Pancreas (tissue), 10 donors: ENCODE measurements at regions not wholly inside any gene's neighbourhood (a gene's known extent, or its start where the extent isn't known, plus 50 kb on each side); places are given as distances from the start of the nearest gene placed in this dataset.

Experiments used
- ATAC-seq, 4 donors: fragments of 200-7000 bp; cut with Tn5 transposase; one replicate each; pipeline versions ENCODE4 v1.8.0 to v1.9.1; 2020; ENCODE audit warnings: mild to moderate bottlenecking in 4 of 4, moderate library complexity in 4 of 4
- DNase-seq, 6 donors: peaks; one replicate each; pipeline ENCODE4 v3.0.0-alpha.2; 2020
- FAIRE-seq: peaks from 2 replicates; lab custom pipeline; 2012; peaks lifted over from hg19 to GRCh38; lab: Jason Lieb, UNC
- H3K27ac ChIP-seq, 4 donors: fragments of 200-600 bp; sonication (generic); 1 replicate in 3 of 4; 2 replicates in 1 of 4; pipeline versions ENCODE4 v1.5.0 to v1.8.0; 2020
- H3K27me3 ChIP-seq, 4 donors: fragments of 200-600 bp; one replicate each; pipeline ENCODE4 v1.8.0; 2021
- H3K36me3 ChIP-seq, 3 donors: fragments of 200-600 bp; sonication (generic) in 1 of 3; one replicate each; pipeline versions ENCODE4 v1.5.0 to v1.8.0; 2020 to 2021
- H3K4me1 ChIP-seq, 3 donors: fragments of 200-600 bp; one replicate each; pipeline ENCODE4 v1.8.0; 2021
- H3K4me3 ChIP-seq, 4 donors: fragments of 200-600 bp; sonication (generic) in 2 of 4; one replicate each; pipeline versions ENCODE4 v1.5.0 to v1.8.0; 2020 to 2021
- H3K9me3 ChIP-seq, 4 donors: fragments of 200-600 bp; one replicate each; pipeline ENCODE4 v1.8.0; 2021
- CTCF ChIP-seq, 4 donors: fragments of 200-600 bp; sonication (generic) in 3 of 4; IDR thresholded peaks; one replicate each; pipeline versions ENCODE4 v1.5.0 to v1.8.0; 2021; ENCODE audit warnings: antibody characterized with exemption in 4 of 4
- WGBS, 2 donors: extraction: QIAGEN DNeasy Blood & Tissue Kit; methylation state at CpG; one replicate each; pipeline ENCODE4 v1.1.7; 2013; 5-methylcytosine and 5-hydroxymethylcytosine counted together
- intact Hi-C, 3 donors: fragments of 100-400 bp; cut with DNase I; formaldehyde crosslinking; loops; one replicate each; pipeline versions ENCODE4 v1.11.1 to v1.14.2; 2022
- donor health status: healthy with polysubstance abuse.
- donor health status: DM: no; HTN: no; CAD: no; lungs with moderate emphysema.
- donor health status: DM: no; HTN: no; CAD: no.
- donor health status: control.
- donor health status: control.
- donor health status: Bipolar disorder and iron deficiency.
- donor health status: DM: yes; HTN: yes; CAD: no.
- donor health status: DM: no; HTN: no; CAD: no.
- donor health status: DM: no; HTN: no; CAD: no.
- donor health status: DM: yes; HTN: yes; CAD: no.

- no peak for DNase-seq
Observed at GRCh38 chr13:105602956-105603670, 932.3 kb downstream of the EFNB2 start.

GRCh38 chr13:105599477-105600037, 935.9 kb downstream of the EFNB2 start:
- no peaks in the 10 kb centered on the region for H3K36me3 ChIP-seq
- no peak for FAIRE-seq
- H3K9me3 ChIP-seq, result no peaks in the 10 kb centered on the region
- DNase-seq, result no peak
- TF ChIP-seq CTCF (IDR thresholded peaks at IDR 0.05), result no peak
- ATAC-seq, result peak in 1 of 4 donors; percentile 29
- WGBS, 2 donors, result 59 to 76% methylated on average over 6 of the region's 6 CpGs
- no peaks in the 10 kb centered on the region for H3K4me1 ChIP-seq
- no peak overlapping the region for H3K27ac ChIP-seq
- intact Hi-C loops, result no loop called here
- no peak overlapping the region for H3K4me3 ChIP-seq
- no peaks in the 10 kb centered on the region for H3K27me3 ChIP-seq

More at GRCh38 chr13:105602956-105603670, 932.3 kb downstream of the EFNB2 start:
- Histone ChIP-seq H3K4me1 (no peaks in the 10 kb centered on the region), H3K4me3 (no peak overlapping the region), H3K27me3 (no peaks in the 10 kb centered on the region), H3K27ac (no peak overlapping the region), H3K36me3 (no peaks in the 10 kb centered on the region), H3K9me3 (no peaks in the 10 kb centered on the region)
- intact Hi-C loops, result no loop called here
- no peak for FAIRE-seq
- WGBS, 2 donors, result 76 to 84% methylated on average over 8 of the region's 8 CpGs
- ATAC-seq, result no peak
- no peak for TF ChIP-seq CTCF (IDR thresholded peaks at IDR 0.05)

- Histone ChIP-seq H3K4me1 (no peaks in the 10 kb centered on the region), H3K9me3 (no peaks in the 10 kb centered on the region), H3K4me3 (no peak overlapping the region), H3K36me3 (no peaks in the 10 kb centered on the region), H3K27ac (no peak overlapping the region), H3K27me3 (no peaks in the 10 kb centered on the region)
- 64 to 72% methylated on average over 2 of the region's 2 CpGs for WGBS, 2 donors
- FAIRE-seq (no peak), ATAC-seq (peak in 1 of 4 donors; percentile 32), DNase-seq (no peak)
- intact Hi-C loops, result no loop called here
- no peak for TF ChIP-seq CTCF (IDR thresholded peaks at IDR 0.05)
Observed at GRCh38 chr13:105598529-105598928, 936.9 kb downstream of the EFNB2 start.

GRCh38 chr13:105597573-105597972, 937.9 kb downstream of the EFNB2 start:
- Histone ChIP-seq H3K27ac (no peak overlapping the region), H3K27me3 (no peaks in the 10 kb centered on the region), H3K9me3 (no peaks in the 10 kb centered on the region), H3K4me1 (no peaks in the 10 kb centered on the region), H3K4me3 (no peak overlapping the region), H3K36me3 (no peaks in the 10 kb centered on the region)
- FAIRE-seq (no peak), ATAC-seq (no peak), DNase-seq (no peak)
- intact Hi-C loops, result no loop called here
- TF ChIP-seq CTCF (IDR thresholded peaks at IDR 0.05), result no peak
- WGBS, 2 donors, result 74 to 80% methylated on average over 6 of the region's 6 CpGs

GRCh38 chr13:105595471-105595870, 940.0 kb downstream of the EFNB2 start:
- Histone ChIP-seq H3K27ac (no peak overlapping the region), H3K9me3 (no peaks in the 10 kb centered on the region), H3K27me3 (no peaks in the 10 kb centered on the region), H3K4me3 (no peak overlapping the region), H3K4me1 (no peaks in the 10 kb centered on the region), H3K36me3 (no peaks in the 10 kb centered on the region)
- no peak for DNase-seq
- no peak for TF ChIP-seq CTCF (IDR thresholded peaks at IDR 0.05)
- ATAC-seq, result no peak
- WGBS, 2 donors, result 58 to 76% methylated on average over 4 of the region's 4 CpGs
- FAIRE-seq, result no peak
- intact Hi-C loops, result no loop called here
